GM23338 (cell line): ENCODE measurements at regions not wholly inside any gene's neighbourhood (a gene's known extent, or its start where the extent isn't known, plus 50 kb on each side); places are given as distances from the start of the nearest gene placed in this dataset.

Source experiments
- ATAC-seq: fragments of 200-7000 bp; cut with Tn5 transposase; 3 replicates; pipeline ENCODE4 v1.9.1; 2020
- DNase-seq: peaks from one replicate; pipeline ENCODE4 v3.0.0-alpha.2; 2015; ENCODE audit warnings: low spot score
- H2AFZ ChIP-seq: fragments of 200-600 bp; sonication (generic); 2 replicates; pipeline ENCODE4 v1.8.0; 2016; ENCODE audit warnings: antibody characterized with exemption, mild to moderate bottlenecking, moderate library complexity
- H3F3A ChIP-seq: fragments of 200-600 bp; sonication (generic); replicated peaks from 2 replicates; pipeline ENCODE4 v1.8.0; 2017; ENCODE audit warnings: antibody characterized with exemption, mixed run types, low read depth
- H3K27ac ChIP-seq: fragments of 200-600 bp; sonication (generic); 2 replicates; pipeline ENCODE4 v1.6.1; 2016; ENCODE audit warnings: low read depth
- H3K27me3 ChIP-seq: fragments of 200-600 bp; sonication (generic); 2 replicates; pipeline ENCODE4 v1.8.0; 2016; ENCODE audit warnings: mild to moderate bottlenecking, mixed run types, moderate library complexity; ENCODE audit not compliant: insufficient read depth
- H3K36me3 ChIP-seq: fragments of 200-600 bp; sonication (generic); 2 replicates; pipeline ENCODE4 v1.8.0; 2016; ENCODE audit warnings: mild to moderate bottlenecking; ENCODE audit not compliant: insufficient read depth
- H3K4me1 ChIP-seq: fragments of 200-600 bp; sonication (generic); 2 replicates; pipeline ENCODE4 v1.8.0; 2016; ENCODE audit warnings: mild to moderate bottlenecking, moderate library complexity; ENCODE audit not compliant: insufficient read depth
- H3K4me2 ChIP-seq: fragments of 200-600 bp; sonication (generic); 2 replicates; pipeline ENCODE4 v1.7.1; 2017; ENCODE audit warnings: mixed run types
- H3K4me3 ChIP-seq: fragments of 200-600 bp; sonication (generic); 2 replicates; pipeline ENCODE4 v1.6.1; 2016; ENCODE audit warnings: mixed run types
- H3K79me2 ChIP-seq: fragments of 200-600 bp; sonication (generic); replicated peaks from 2 replicates; pipeline ENCODE4 v1.8.0; 2017; ENCODE audit warnings: mild to moderate bottlenecking; ENCODE audit not compliant: insufficient read depth
- H3K9me2 ChIP-seq: fragments of 200-600 bp; sonication (generic); 2 replicates; pipeline ENCODE4 v1.8.0; 2017; ENCODE audit not compliant: insufficient read depth
- H4K20me1 ChIP-seq: fragments of 200-600 bp; sonication (generic); replicated peaks from 2 replicates; pipeline ENCODE4 v1.8.0; 2017; ENCODE audit warnings: mild to moderate bottlenecking; ENCODE audit not compliant: insufficient read depth
- H3K27ac Mint-ChIP-seq: 2 replicates; pipeline ENCODE4 v1.8.0; 2020; ENCODE audit warnings: inconsistent platforms, mild to moderate bottlenecking, moderate library complexity, mixed read lengths
- H3K27me3 Mint-ChIP-seq: 3 replicates; pipeline ENCODE4 v1.8.0; 2022; ENCODE audit warnings: low read depth, mild to moderate bottlenecking, moderate library complexity, mixed read lengths, inconsistent platforms; ENCODE audit not compliant: insufficient read depth, poor library complexity
- H3K36me3 Mint-ChIP-seq: 3 replicates; pipeline ENCODE4 v1.8.0; 2021; ENCODE audit warnings: low read depth, mild to moderate bottlenecking, inconsistent platforms, moderate library complexity, mixed read lengths
- H3K4me1 Mint-ChIP-seq: 3 replicates; pipeline ENCODE4 v1.8.0; 2020; ENCODE audit warnings: mild to moderate bottlenecking, inconsistent platforms, mixed read lengths
- H3K4me3 Mint-ChIP-seq: 3 replicates; pipeline ENCODE4 v1.8.0; 2021; ENCODE audit warnings: moderate library complexity, mild to moderate bottlenecking, inconsistent platforms, mixed read lengths
- H3K9me3 Mint-ChIP-seq: 3 replicates; pipeline ENCODE4 v1.8.0; 2020; ENCODE audit warnings: moderate library complexity, mild to moderate bottlenecking, inconsistent platforms, mixed read lengths
- CREB1 ChIP-seq: fragments of 250-450 bp; sonication (Bioruptor Pico); IDR thresholded peaks from 2 replicates; pipeline ENCODE4 v1.5.0; 2020; ENCODE audit warnings: low read depth, mild to moderate bottlenecking, moderate library complexity
- CTCF ChIP-seq, 2 experiments: fragments of 200-600 bp in 1 of 2; sonication (generic) in 1 of 2; conservative IDR thresholded peaks; 2 replicates each; pipeline versions ENCODE4 v1.5.1 to v1.6.1; 2016 to 2017; ENCODE audit warnings: antibody characterized with exemption in 2 of 2, low read depth in 2 of 2, mild to moderate bottlenecking in 2 of 2, moderate library complexity in 1 of 2
- ETS1 ChIP-seq: IDR thresholded peaks from 2 replicates; pipeline ENCODE4 v1.6.1; 2016; ENCODE audit warnings: antibody characterized with exemption
- EZH2phosphoT487 ChIP-seq: fragments of 200-600 bp; sonication (generic); IDR thresholded peaks from one replicate; pipeline ENCODE4 v1.8.1; 2018; ENCODE audit warnings: antibody characterized with exemption; ENCODE audit not compliant: unreplicated experiment
- NANOG ChIP-seq: IDR thresholded peaks from 2 replicates; pipeline ENCODE4 v1.6.1; 2016; ENCODE audit warnings: antibody characterized with exemption, borderline replicate concordance
- REST ChIP-seq: IDR thresholded peaks from one replicate; pipeline ENCODE4 v1.6.1; 2018; ENCODE audit warnings: antibody characterized with exemption; ENCODE audit not compliant: unreplicated experiment
- ZNF331 ChIP-seq: fragments of 250-450 bp; sonication (Bioruptor Pico); IDR thresholded peaks from 2 replicates; pipeline ENCODE4 v1.5.0; 2020; ENCODE audit warnings: low read depth, mild to moderate bottlenecking, moderate library complexity
- ZNF462 ChIP-seq: fragments of 250-450 bp; sonication (Bioruptor Pico); IDR thresholded peaks from 2 replicates; pipeline ENCODE4 v1.5.0; 2020; ENCODE audit warnings: mild to moderate bottlenecking, moderate library complexity

- Histone ChIP-seq H3K36me3 (no peaks in the 10 kb centered on the region), H3K4me1 (no peaks in the 10 kb centered on the region), H3F3A (no peaks in the 10 kb centered on the region), H3K27me3 (no peaks in the 10 kb centered on the region), H3K4me2 (no peak overlapping the region), H4K20me1 (no peaks in the 10 kb centered on the region), H2AFZ (no peak overlapping the region), H3K27ac (no peak overlapping the region), H3K4me3 (no peak overlapping the region), H3K79me2 (no peaks in the 10 kb centered on the region), H3K9me2 (no peaks in the 10 kb centered on the region)
- no peak for DNase-seq
- Mint-ChIP-seq H3K4me1 (no peaks in the 10 kb centered on the region), H3K4me3 (no peak overlapping the region), H3K9me3 (no peaks in the 10 kb centered on the region), H3K27me3 (no peaks in the 10 kb centered on the region), H3K36me3 (no peaks in the 10 kb centered on the region), H3K27ac (no peak overlapping the region)
- TF ChIP-seq NANOG (no peak), EZH2phosphoT487 (no peak), ZNF331 (CRISPR knock-in tag) (no peak), REST (no peak), ZNF462 (CRISPR knock-in tag) (no peak), CTCF (conservative IDR thresholded peaks at IDR 0.05; ENCODE audit: low read depth in 2 of 2) (no peak), ETS1 (no peak), CREB1 (CRISPR knock-in tag) (no peak)
- ATAC-seq = no peak
Observed at GRCh38 chr12:91332302-91332701, 149.7 kb upstream of the DCN start.
